GM06990 (cell line): ENCODE measurements at regions not wholly inside any gene's neighbourhood (a gene's known extent, or its start where the extent isn't known, plus 50 kb on each side); places are given as distances from the start of the nearest gene placed in this dataset.

Experiments
- DNase-seq: peaks from one replicate; pipeline ENCODE4 v3.0.0-alpha.2; 2011; ENCODE audit not compliant: insufficient read length; ENCODE audit errors: extremely low read depth
- H3K27me3 ChIP-seq: replicated peaks from 2 replicates; pipeline ENCODE4 v1.6.0; 2011; ENCODE audit warnings: low read length; ENCODE audit not compliant: control insufficient read depth, insufficient read depth
- H3K36me3 ChIP-seq: 2 replicates; pipeline ENCODE4 v1.5.1; 2011; ENCODE audit warnings: low read length; ENCODE audit not compliant: control insufficient read depth, insufficient read depth
- H3K4me3 ChIP-seq: replicated peaks from 2 replicates; pipeline ENCODE4 v1.5.1; 2011; ENCODE audit warnings: low read depth, mild to moderate bottlenecking, control low read depth, low read length
- TF ChIP-seq, protein P1 (sequence below): IDR thresholded peaks from 2 replicates; pipeline ENCODE4 v1.5.1; 2011; ENCODE audit warnings: low read length, control low read depth, mild to moderate bottlenecking, inconsistent platforms; ENCODE audit not compliant: insufficient read depth, poor library complexity, severe bottlenecking

DNA sequence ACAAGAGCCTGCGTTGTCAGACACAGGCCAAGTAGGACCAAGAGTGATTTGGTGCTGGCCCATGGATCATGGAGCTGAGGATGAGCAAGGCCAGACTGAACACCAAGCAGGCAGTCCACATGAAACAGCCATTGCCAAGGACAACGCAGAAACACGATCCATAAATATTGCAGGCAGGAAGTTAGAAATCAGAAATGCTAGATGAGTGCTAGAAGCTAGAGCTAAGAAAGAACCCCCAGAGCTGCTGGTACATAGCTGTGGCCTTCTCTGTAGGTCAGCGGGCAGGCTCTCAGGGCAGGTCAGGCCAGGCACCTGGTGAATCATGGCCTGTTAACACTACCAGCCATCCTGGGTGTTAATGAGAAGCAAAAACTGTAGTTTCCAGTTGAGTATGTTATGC is 119.7 kb downstream of the ALDH8A1 start:
- Histone ChIP-seq H3K36me3 (no peaks in the 10 kb centered on the region), H3K4me3 (no peak overlapping the region), H3K27me3 (no peaks in the 10 kb centered on the region)
- no peak for DNase-seq
- TF ChIP-seq, protein P1, sequence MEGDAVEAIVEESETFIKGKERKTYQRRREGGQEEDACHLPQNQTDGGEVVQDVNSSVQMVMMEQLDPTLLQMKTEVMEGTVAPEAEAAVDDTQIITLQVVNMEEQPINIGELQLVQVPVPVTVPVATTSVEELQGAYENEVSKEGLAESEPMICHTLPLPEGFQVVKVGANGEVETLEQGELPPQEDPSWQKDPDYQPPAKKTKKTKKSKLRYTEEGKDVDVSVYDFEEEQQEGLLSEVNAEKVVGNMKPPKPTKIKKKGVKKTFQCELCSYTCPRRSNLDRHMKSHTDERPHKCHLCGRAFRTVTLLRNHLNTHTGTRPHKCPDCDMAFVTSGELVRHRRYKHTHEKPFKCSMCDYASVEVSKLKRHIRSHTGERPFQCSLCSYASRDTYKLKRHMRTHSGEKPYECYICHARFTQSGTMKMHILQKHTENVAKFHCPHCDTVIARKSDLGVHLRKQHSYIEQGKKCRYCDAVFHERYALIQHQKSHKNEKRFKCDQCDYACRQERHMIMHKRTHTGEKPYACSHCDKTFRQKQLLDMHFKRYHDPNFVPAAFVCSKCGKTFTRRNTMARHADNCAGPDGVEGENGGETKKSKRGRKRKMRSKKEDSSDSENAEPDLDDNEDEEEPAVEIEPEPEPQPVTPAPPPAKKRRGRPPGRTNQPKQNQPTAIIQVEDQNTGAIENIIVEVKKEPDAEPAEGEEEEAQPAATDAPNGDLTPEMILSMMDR = no peak

DNA sequence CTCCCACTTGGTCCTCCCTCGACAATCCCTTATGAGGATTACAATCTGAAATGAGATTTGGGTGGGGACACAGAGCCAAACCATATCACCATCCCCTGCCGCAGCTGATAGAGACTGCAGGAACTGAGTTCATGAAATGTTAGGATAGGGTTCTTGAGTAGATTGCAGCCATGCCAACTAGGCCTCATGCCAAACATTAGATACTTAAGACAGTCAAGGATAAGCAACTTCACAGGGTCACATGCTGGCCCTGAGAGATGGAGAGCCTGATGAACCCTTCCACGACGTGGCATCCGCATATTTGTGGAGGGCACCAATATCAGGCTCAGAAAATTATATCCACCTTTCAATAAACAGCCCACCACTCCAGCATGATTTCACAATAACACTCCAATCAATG is 121.3 kb downstream of the ALDH8A1 start:
- no peaks in the 10 kb centered on the region for H3K36me3 ChIP-seq
- TF ChIP-seq, protein P1 = no peak
- H3K27me3 ChIP-seq = no peaks in the 10 kb centered on the region
- H3K4me3 ChIP-seq = no peak overlapping the region
- no peak for DNase-seq

DNA sequence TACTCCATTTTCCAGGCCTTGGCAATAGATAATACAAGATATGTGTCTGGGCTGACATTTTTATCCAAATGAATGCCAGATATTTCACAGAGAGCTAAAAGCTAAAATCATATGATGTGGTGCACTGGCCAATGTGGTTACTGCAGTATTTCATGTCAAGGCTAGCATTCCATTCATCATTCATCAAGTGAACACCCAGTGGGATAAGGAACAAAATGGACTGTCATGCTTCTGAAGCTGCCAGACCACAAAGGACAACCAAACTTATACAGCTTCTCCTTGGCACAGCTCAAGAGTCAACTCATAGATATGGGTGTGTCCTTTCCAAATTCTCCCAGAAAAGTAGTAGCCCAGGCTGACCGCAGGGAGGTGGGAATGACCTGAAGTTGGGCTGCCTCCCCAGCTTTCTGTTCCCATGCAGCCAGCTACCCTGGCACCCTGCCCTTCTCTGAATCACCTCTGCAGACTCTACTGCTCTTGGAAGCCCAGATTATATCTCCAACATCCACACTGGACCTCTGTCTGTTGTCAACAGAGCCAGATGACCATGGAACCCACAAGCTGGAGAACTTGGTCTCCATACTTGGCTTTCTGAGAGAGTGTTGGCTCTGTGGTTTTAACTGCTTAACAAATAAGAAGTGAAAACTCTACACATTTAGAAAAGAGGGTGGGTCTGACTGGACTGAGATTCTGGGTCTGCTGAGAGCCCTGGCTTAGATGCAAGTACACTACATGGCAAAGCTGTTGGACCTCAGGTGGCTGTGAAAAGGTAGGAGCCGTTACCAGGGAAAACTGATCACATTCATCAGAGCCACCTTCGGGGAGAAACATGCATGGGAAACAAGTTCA is 122.8 kb downstream of the ALDH8A1 start:
- Histone ChIP-seq H3K4me3 (no peak overlapping the region), H3K27me3 (no peaks in the 10 kb centered on the region), H3K36me3 (no peaks in the 10 kb centered on the region)
- TF ChIP-seq, protein P1 = no peak
- DNase-seq = peak; percentile 2

DNA sequence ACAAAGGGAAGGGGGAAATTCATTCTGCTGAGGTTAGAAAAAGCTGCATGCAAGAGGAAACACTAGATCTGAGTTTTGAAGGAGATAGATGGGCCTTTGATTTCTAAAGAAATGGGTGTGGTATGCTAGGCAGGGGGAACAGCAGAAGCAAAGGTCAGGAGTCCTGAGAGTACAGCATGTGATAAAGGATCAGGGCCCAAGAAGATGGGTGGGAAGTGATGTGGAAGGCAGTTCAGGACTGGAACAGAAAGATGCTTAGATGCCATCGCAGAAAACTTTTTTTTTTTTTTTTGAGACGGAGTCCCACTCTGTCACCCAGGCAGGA is 126.2 kb downstream of the ALDH8A1 start:
- H3K27me3 ChIP-seq = no peaks in the 10 kb centered on the region
- no peak overlapping the region for H3K4me3 ChIP-seq
- TF ChIP-seq, protein P1 = no peak
- no peak for DNase-seq
- H3K36me3 ChIP-seq = no peaks in the 10 kb centered on the region

DNA sequence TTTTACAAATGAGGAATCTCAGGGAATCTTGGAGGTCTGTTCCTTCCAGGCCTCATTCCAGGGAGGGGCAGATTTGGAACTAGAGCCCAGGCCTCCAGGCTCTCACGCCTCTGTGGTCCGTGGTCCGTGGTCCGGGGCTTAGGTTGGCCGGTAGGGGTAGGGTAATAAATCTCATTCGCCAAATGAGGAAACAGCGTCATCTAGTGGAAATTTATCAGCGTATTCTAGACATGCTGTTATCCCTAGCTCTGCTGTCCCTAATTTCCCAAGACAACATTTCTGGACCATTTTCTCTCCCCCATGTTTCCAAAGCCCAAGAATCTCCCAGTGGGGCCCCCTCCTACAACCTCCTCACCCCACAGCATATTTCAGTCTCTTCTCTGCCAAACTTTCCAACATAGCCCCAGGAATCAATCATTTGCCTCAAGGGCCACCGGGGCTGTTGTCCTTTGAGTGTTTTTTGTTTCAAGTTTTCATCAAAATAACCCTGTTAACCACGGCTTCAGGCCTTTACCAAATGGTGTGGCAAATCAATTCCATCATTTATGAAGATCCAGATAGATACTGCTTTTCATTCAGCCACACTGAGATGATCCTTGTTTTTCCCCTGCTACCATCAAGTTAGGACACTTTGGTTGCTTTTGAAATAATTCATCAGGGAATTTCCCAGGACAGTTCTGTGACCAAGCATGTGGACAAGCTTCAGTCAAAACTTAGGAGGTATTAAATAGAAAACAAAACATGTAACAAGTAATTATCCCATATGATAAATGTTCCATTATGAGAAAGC is 126.8 kb downstream of the ALDH8A1 start:
- TF ChIP-seq, protein P1 = peak; percentile 82

More for the DNA sequence above, 126.8 kb downstream of the ALDH8A1 start:
- no peak overlapping the region for H3K4me3 ChIP-seq
- no peaks in the 10 kb centered on the region for H3K36me3 ChIP-seq
- peak; percentile 17 for DNase-seq
- H3K27me3 ChIP-seq = no peaks in the 10 kb centered on the region
